Right renal cortex interstitium (tissue), 3 donors: ENCODE measurements at regions not wholly inside any gene's neighbourhood (a gene's known extent, or its start where the extent isn't known, plus 50 kb on each side); places are given as distances from the start of the nearest gene placed in this dataset.

ENCODE experiments used
- DNase-seq, 3 donors: peaks; one replicate each; pipeline ENCODE4 v3.0.0-alpha.2; 2013; ENCODE audit warnings: low read depth in 3 of 3, low spot score in 2 of 3

DNA sequence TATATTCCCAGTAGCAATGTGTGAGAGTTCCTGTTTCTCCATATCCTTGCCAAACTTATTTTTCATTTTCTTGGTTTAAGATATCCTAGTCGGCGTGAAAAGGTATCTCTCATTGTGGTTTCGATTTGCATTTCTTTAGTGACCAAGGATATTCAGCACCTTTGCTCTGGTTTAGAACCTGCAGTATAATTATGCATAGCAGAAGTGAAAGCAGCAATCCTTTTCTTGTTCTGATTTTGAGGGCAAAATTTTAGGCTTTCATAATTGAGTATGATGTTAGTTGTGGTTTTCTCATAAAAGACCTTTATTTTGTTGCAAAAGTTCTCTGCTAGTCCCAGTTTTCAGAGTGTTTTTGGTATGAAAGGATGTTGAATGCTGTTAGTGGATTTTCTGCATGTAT lies 491.0 kb downstream of the FGF9 start:
- DNase-seq: no peak

DNA sequence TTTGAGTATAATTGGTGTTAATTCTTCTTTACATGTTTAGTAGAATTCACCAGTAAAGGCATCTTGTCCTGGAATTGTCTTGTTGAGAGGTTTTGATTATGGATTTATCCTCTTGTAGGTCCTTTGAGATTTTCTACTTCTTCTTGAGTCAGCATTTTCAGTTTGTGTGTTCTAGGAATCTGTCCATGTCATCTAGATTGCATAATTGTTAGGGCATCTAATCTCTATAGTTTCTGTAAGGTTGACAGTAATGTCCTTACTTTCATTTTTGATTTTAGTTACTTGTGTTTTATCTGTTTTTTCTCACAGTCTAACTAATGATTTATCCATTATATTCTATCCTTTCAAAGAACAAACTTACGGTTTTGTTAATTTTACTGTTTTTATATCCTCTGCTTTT lies 492.0 kb downstream of the FGF9 start:
- DNase-seq: no peak

DNA sequence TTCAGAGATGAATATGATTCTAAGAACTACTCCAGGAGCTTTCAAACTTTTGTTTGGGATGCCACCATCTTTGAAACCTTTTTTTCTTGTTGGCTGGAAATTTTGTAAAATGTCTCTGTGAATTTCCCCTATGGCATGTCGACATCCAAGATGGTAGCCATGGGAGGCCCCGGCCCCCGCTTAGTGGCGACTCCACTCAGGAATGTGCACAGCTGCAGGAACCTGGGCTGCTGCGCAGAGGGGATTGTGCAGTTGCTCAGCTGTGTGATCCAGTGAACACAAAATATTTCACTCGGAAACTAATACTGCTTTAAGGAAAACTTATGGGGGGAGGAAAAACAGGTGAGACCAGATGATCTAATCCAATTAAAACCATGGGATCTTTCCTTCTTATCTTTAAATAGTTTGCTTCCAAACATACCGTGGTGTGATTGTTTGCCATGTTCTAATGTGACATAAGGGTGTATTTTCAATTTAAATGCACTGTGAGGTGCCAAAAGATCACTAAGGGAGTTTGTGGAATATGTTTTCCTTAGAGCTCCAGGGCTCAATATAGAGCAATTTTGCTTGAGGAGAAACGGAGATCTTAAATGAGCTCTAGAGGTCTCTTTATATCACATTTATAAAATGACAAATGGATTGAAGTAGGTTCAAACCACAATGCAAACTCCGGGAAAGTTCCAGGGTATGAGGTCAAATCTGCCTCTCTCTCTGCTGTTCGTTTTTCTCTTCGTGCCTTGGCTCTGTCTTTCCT lies 497.7 kb downstream of the FGF9 start:
- DNase-seq: no peak

DNA sequence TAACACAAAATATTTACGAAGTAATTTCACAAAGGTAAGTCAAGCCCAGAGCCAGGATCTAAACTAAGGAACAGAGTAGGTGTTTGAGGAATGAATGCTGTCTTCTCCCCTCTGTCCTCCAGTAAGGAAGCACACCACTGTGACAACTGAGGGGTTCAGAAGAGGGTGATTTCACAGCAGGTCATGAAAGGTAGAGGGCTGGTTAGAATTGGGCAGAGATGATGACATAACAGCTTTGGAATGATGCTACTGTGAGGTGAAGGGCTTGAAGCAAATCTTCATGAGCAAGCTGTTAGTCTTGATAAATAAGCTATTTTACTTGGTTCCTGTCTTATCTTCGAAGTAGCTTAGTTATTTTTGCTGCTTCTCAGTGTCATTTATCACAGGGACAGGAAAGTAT lies 498.6 kb downstream of the FGF9 start:
- no peak for DNase-seq

DNA sequence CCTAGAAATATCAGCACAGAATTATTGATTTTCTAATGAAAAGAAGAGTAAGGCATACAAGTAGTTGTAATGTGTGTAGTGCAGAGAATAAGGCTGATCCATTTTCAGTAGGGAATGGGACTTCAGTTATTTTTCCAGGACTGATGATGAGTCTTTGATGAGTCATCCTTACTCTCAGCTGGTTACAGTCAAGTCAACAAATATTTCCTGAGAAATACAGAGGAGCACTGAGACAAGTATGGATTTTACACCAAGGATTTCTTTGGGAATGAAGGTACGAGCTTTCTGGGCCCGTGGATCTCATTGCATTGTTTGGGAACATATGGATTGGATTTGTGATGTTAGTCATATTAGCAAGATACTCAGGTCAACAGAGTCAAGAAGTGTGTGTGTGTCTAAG lies 502.7 kb downstream of the FGF9 start:
- no peak for DNase-seq

DNA sequence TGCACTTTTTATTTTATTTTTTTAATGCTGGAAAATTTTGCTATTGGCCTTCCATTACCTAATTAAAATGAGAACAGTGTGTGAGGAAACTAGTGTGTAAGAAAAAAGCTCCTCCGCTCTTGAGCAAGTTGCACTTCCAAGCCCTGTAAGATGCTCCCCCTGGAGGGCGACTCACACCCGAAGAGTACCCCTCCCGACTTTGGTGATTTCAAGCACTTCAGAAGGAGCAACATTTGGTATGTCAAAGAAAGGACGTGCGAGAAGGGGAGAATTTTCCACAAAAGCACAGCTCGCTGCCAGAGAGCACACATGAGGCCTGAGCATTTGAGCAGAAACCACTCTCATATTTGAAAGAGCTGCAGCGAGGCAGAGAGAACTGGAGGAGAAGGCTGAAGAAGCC lies 504.4 kb downstream of the FGF9 start:
- DNase-seq: no peak

DNA sequence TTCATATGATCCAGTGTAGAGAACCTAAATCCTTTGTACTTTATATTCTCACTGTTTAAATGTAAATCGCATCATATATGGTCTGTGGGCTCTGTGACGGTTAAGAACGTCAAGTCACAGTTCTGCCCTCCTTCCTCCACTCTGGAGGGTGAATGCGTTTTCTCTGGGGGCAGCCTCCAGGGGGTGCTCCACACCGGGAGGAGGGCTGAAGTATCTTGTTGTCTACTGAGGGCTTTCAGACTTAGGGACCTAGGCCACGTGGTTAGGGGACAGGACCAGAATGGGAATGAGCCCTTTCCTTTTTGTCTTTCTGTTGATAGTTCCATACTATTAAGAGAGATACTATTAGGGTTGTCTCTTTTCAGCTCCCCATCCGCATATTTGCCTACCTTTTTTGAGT lies 504.9 kb downstream of the FGF9 start:
- DNase-seq: no peak

DNA sequence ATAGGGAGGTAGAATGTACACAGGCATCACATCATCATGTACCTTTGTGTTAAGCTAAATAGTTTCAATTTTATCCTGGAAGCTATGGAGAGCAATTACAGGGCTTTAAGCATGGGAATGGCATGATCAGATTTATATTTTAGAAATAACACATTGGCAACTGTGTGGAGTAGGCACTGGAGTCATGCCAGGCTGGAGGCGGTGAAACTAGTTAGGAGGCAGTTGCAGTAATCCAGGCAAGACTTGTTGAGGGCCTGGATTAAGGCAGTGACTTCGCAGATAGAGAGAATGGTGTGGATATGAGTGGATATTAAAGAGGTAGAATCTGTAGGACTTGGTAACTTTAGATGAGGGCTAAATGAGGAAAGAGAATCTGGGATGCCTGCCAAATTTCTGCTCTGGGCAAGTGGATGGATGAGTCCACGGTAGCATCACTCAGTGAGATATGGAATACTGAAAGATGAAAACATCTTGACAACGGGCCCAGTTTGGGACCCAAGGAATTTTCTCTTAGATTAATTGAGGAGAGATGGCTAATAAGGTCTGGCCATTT lies 506.2 kb downstream of the FGF9 start:
- no peak for DNase-seq

DNA sequence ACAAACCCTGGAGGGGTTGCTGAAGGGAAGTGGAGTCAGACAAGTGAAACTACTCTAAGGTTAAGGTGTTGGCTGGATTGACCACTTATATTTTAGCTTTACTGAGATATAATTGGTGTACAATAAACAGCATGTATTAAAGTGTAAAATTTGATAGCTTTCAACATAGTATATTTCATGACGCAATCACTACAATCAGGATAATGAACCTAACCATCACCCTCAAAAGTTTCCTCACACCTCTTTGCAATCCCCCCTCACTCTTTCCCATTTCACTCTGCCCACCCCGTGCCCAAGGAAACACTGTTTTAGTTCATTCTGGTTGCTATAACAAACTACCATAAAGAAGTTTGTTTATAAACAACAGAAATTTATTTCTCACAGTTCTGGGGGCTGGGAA lies 508.0 kb downstream of the FGF9 start:
- DNase-seq: no peak

DNA sequence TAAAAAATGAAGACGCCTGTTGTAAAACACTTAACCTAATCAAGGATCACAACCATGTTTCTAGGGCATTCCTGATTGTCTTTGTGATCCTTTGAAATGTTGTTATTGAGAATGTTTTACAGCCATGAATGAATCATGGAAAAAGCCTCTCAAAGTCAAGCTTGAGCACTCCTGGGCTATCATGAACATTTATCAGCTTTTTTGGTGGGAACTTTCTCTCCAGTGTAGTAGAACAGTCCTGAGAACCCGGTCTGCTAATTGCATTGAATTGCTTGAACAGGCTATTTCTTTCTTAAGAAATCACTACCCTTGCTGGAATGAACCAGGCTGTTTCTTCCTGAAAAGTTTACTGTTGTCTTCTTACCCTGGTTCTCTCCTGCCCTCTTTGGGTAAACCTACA lies 516.5 kb downstream of the FGF9 start:
- no peak for DNase-seq

DNA sequence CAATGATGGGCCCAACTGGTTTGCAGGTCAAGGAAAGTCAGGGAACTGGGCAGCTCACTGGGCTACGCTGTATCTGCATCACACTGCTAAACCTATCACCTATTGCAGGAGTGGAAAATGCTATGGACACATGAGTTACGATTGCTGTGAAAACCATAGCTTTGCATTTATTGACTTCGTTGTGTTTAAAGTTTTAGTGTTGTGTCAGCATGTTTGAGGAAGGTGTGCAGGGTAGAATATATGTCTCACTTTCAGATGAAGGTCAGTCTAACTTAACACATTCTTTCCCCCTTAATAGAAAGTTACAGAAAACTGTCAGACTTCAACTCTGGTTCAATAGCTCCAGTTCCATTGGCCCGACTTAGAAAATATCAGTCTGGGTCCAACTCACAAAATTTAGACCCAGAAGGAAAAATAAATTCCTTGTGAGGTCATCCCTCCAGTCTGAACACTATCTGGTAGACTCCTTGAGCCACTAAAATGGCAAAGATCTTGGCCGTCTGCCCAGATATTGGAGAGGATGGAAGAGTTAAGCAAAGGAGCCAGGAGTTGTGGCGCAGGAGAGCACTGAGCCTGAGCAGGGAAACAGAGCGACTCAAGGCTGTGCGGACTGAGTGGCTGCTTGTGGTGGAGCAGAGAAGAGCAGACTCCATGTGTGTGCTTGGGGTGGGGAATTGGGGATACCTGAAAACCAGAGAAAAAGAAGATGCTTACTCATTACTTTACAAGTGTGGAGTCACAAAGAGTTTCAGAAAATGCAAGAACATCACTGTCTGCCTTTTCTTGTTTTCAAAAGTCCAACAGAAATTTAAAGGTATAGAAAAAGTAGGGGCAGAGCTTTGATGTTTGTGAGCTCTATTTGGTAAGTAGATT lies 518.5 kb downstream of the FGF9 start:
- DNase-seq: no peak

DNA sequence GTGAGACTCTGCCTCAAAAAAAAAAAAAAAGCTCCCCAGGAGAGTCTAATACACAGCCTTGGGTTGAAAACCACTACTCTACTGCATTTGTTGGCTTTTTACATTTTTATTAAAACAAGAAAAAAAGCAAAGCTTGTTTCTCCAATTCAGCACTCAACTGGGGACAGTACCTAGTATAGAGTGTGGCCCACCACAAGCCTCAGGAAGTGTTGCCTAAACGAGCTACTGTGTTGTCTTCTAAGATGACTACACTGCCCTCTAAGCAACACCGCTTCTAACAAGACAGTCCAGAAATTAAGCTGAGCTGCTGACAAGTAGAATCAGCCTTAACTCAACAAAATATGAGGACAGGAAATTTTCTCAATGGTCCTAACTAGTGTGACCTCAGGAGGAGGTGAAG lies 522.2 kb downstream of the FGF9 start:
- no peak for DNase-seq

DNA sequence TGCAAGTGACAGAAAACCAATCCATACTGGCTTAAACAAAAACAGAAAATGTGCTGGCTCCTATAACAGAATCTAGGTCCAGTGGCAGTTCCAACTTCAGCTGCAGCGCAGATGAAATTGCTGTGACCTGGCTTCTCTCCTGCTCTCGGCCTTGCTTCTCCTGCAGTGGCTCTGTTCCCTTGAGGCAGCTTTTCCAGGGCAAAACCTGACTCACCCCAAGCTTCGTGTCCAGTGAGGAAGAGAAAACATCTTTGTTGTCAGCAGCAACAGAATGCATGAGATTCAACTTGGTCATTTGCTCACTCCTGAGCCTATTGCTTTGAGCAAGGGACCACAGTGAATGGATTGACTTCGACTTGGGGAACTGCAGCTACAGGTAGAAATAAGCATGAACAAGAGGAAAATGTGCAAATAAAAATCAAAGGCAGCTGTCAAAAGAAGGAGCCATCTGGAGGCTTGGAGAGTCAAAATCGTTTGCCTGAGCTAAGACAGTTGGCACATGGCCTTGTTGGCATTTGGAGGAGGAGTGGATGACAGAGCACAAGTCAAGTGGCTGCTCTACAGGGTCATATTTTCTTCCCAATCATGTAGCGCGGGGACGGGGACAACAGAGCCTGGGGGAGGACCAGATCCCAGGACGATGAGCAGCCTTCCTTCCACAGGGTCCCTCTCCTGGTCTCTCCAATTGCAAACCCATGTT lies 523.4 kb downstream of the FGF9 start:
- DNase-seq: no peak

DNA sequence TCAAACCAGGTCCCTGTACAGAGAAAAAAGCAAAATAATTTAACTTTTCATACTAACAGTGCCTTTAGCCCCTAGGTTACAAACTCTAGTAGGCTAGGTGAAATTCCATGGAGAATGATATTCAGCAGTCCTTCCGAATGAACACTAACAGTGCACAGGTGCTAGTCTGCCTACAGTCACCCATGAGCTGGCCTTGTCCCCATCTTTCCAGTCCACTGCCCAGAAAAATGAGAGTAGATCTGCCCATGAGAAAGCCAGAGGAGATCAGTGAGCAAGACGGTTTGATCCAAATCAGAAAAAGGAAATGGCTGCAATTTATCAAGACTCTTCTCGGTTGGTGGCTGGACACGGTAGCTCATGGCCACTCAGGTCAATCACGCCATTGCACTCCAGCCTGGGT lies 524.9 kb downstream of the FGF9 start:
- DNase-seq: no peak

DNA sequence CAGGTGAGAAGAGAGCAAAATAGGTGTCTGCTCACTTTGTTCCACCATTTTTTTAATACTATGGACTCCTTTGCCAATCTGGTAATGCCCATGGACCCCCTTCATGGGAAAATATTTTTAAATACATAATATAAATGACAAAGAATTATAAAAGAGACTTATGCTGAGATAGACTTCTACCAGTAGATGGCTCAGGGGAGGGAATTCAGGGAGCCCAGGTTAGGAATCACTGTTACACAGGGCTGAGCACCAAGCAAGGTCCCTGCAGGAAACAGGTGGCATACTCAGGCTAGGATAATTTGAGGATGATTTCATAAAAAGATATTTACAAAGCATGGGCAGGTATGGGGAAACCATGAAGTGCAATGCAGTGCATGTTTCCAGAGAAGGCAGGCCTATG lies 525.9 kb downstream of the FGF9 start:
- no peak for DNase-seq

DNA sequence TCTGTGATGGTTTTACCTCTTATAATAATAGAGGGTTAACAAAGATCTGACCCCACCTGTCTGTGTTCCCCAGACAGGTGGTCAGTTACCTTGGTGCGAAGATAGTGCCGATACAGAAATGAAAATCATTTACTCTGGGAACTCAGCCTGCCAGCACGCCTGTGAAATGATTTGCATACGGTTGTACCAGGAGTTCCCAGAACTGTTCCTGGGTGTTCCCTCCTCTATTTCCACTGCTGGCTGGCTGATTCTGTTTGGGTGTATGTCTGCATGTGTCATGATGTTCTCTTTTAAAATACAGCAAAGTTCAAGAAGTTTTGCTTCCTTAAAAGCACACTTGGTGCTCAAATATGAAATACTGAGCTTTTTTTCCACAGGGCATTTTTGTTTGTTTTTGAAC lies 527.1 kb downstream of the FGF9 start:
- no peak for DNase-seq

DNA sequence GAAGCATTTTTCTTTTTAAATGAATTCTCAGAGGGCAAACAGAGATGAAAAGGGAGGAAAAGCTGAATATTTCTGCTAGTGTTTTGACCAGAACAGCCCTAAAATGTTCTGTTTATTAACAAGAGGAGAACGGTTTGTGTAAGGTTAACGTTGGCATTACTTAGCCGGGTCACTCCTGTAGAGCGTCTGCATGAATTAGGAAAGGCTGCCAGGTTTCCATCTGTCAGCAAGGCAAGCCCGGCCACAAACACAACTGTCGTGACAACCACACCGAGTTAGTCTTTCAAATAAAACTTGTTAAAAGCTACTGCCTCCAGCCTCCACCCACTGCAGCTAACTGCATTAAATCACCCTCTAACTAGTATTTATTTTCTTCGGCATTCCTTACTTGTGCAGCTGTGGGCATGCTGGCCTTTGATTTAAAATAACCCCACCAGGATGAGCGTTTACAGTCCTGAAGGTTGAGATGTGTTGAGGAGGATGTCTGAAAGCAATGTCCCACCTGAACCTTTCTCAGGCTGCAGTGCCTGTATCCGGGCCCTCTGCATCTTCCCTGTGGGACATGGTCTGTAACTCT lies 527.9 kb downstream of the FGF9 start:
- DNase-seq: no peak

DNA sequence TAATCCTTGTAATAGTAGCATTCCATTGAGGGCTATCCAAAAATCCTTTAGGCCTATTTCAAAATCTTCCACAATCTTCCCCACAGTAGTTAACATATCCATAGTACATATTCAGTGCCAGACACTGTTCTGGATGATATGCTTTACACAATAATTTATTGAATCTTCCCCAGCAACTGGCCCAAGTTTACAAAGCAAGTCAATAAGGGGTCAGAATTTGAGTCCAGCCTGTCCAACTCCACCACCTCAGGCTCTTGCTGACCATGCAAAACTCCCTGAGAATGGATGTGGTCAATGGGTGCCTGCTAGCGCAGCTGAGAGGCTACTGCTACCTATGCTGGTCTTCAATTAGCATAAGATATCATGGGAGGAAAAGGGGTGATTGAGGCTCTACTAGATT lies 529.6 kb downstream of the FGF9 start:
- DNase-seq: no peak

DNA sequence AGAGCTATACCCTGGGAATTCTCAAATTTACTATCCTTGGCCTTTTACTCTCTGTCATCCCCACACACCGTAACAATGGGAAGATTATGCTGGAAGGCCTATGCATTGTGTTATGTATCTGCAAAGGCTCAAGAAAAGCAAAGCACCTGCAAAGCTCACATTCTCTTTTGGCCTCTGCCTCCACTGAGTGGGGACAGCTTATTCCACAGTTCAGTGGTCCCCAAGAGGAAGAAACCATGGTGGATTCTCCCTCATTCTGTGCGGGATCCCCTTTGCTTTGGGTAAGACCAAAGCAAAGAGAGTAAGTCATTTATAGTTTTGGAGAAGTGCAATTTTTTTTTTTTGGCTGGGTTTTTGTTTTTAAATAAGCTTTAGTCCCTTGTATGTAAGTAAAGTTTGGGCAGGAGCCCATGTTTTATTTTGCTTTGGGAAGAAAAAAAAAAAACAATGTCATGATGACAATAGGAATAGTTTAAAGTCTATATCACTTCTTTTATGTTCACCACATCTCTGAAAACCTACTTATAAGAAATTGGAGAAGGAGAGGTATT lies 530.6 kb downstream of the FGF9 start:
- DNase-seq: no peak

DNA sequence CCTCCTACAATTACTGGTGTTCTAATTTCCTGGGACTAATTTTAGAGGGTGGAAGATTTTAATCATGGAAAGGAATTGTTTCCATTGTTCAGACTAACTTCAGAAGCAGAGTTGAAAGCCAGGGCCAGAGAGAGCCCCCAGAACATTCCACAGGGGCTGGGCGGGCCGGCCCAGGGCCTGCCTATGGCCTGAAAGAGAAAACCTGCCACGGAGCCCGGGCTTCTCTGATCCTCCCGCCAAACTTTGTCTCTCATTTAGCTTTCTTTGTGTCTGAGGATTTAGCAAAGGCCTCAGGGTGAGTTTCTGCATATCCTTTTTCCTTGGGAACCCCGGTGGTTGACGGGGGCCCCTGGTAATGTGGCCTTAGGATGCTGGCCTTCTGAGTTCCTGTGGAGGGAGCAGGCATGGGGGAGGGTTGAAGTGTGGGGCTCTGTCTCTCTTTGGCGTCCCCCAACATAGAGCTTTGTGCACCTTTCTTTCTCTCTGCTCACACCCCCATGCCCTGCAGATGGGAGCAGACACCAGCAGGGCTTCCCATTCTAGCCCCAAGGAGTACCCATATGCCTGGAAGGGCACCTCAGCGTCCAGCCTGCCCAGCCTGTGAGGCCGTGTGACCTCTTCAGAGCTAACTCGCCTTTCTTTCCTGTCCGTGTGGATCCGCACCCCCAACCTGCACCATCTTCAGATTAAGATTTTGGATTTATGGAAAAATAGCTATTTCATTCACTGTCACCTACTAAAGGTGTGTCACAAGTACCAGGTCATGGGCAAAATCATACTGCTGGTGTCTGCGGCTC lies 539.5 kb downstream of the FGF9 start:
- no peak for DNase-seq
